Neuron (in vitro differentiated cells): ENCODE measurements at regions not wholly inside any gene's neighbourhood (a gene's known extent, or its start where the extent isn't known, plus 50 kb on each side); places are given as distances from the start of the nearest gene placed in this dataset.

ENCODE experiments used
- H2AFZ ChIP-seq: one replicate; pipeline ENCODE4 v1.6.1; 2013; ENCODE audit warnings: low read depth, mild to moderate bottlenecking, inconsistent platforms, low read length, moderate library complexity
- H3K27me3 ChIP-seq: one replicate; pipeline ENCODE4 v1.6.1; 2013; ENCODE audit warnings: low read length; ENCODE audit not compliant: insufficient read depth
- H3K36me3 ChIP-seq: one replicate; pipeline ENCODE4 v1.6.1; 2013; ENCODE audit warnings: low read length; ENCODE audit not compliant: insufficient read depth
- H3K4me1 ChIP-seq: one replicate; pipeline ENCODE4 v1.6.1; 2013; ENCODE audit warnings: low read length; ENCODE audit not compliant: insufficient read depth
- H3K4me3 ChIP-seq: 2 replicates; pipeline ENCODE4 v1.5.1; 2013; ENCODE audit warnings: mild to moderate bottlenecking, low read length, moderate library complexity
- H3K9me3 ChIP-seq: one replicate; pipeline ENCODE4 v1.6.1; 2013; ENCODE audit warnings: low read length

GRCh38 chrX:39851745-39852455 lies 245.9 kb downstream of the BCOR start:
- Histone ChIP-seq H2AFZ (no peak overlapping the region), H3K27me3 (no peaks in the 10 kb centered on the region), H3K36me3 (no peaks in the 10 kb centered on the region), H3K4me3 (no peak overlapping the region), H3K9me3 (no peaks in the 10 kb centered on the region), H3K4me1 (no peaks in the 10 kb centered on the region)

GRCh38 chrX:39852491-39852890 lies 245.3 kb downstream of the BCOR start:
- Histone ChIP-seq H3K9me3 (no peaks in the 10 kb centered on the region), H3K4me1 (no peaks in the 10 kb centered on the region), H3K36me3 (no peaks in the 10 kb centered on the region), H2AFZ (no peak overlapping the region), H3K4me3 (no peak overlapping the region), H3K27me3 (no peaks in the 10 kb centered on the region)

GRCh38 chrX:39853417-39854030 lies 244.2 kb downstream of the BCOR start:
- H3K36me3 ChIP-seq = no peaks in the 10 kb centered on the region
- no peaks in the 10 kb centered on the region for H3K4me1 ChIP-seq
- no peak overlapping the region for H2AFZ ChIP-seq
- no peaks in the 10 kb centered on the region for H3K27me3 ChIP-seq
- no peak overlapping the region for H3K4me3 ChIP-seq
- H3K9me3 ChIP-seq = no peaks in the 10 kb centered on the region

- no peak overlapping the region for H2AFZ ChIP-seq
- no peaks in the 10 kb centered on the region for H3K9me3 ChIP-seq
- H3K36me3 ChIP-seq = no peaks in the 10 kb centered on the region
- no peaks in the 10 kb centered on the region for H3K4me1 ChIP-seq
- no peaks in the 10 kb centered on the region for H3K27me3 ChIP-seq
- H3K4me3 ChIP-seq = no peak overlapping the region
These were observed 242.7 kb downstream of the BCOR start for GRCh38 chrX:39854772-39855747.

DNA sequence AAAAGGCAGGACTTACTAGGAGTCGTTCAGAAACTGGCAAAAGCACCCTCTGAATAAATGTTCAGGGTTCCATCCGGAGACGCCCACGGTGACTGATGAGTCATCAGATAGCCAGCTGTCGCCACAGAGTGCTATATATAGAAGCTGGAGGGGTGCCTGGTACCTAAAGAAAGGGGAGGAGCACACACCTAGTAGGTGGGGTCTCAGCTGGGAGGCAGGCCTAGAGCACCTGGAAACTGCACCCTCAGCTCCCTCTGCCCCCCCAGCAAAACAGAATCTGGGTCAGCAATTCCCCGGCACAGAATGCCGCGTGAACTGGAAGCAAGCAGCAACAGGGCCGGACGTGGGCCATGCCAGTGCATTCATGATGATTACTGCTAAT lies 242.0 kb downstream of the BCOR start:
- Histone ChIP-seq H3K4me3 (no peak overlapping the region), H3K4me1 (peaks cover 2% of the 10 kb centered on the region), H3K9me3 (no peaks in the 10 kb centered on the region), H2AFZ (no peak overlapping the region), H3K36me3 (no peaks in the 10 kb centered on the region), H3K27me3 (no peaks in the 10 kb centered on the region)

DNA sequence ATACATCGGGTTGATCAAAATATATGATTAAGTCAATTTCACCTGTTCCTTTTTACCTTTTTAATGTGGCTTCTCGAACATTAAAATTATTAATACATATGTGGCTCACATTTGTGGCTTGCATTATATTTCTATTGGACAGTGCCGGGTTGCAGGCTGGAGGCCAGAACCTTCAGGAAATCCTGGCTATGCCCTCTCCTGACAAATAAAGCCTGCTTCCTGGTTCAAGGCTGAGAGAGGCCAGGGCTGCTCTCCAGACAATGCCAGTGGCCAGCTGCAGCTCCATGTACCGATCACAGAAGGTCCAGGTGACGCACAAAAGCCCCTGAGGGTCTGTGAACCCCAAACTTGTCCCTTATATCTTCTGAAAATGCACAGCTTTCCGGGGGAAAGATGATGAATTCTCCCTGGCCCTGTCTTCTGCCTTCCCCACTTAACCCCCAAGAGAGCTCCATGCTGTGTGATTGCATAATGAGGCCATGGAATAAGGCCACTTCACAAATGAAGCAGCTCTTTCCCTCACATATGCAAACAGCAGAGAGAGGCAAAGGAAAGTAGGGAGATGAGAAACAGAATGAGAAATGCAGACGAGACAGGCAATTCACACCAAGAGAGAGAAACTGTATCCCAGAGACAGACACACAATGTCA lies 241.2 kb downstream of the BCOR start:
- H3K4me1 ChIP-seq = peaks cover 2% of the 10 kb centered on the region
- no peaks in the 10 kb centered on the region for H3K36me3 ChIP-seq
- H3K9me3 ChIP-seq = no peaks in the 10 kb centered on the region
- no peak overlapping the region for H2AFZ ChIP-seq
- no peak overlapping the region for H3K4me3 ChIP-seq
- H3K27me3 ChIP-seq = no peaks in the 10 kb centered on the region

DNA sequence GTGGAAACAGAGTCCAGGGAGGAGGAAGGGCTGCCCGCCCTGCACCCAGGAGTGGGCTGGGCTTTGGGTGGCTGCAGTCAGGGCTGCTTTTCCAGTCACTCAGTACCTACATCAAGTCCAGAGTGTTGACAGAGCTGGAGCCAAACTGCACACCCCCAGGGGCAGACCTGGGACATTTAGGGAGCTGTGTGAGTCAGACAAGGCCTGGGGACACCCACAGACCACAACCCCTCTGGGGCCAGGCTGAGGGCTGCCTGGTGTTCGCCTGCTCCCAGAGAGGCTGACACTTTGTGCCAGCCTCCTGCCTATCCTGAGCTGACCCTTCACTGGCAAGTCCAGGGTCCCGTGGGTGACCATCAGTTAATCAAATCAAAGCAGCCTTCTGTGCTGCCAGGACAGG lies 240.0 kb downstream of the BCOR start:
- H3K4me1 ChIP-seq = peaks cover 4% of the 10 kb centered on the region
- H3K9me3 ChIP-seq = no peaks in the 10 kb centered on the region
- no peak overlapping the region for H2AFZ ChIP-seq
- no peaks in the 10 kb centered on the region for H3K36me3 ChIP-seq
- H3K27me3 ChIP-seq = no peaks in the 10 kb centered on the region
- H3K4me3 ChIP-seq = no peak overlapping the region

- Histone ChIP-seq H3K36me3 (no peaks in the 10 kb centered on the region), H3K27me3 (no peaks in the 10 kb centered on the region), H3K4me1 (peaks cover 4% of the 10 kb centered on the region), H2AFZ (no peak overlapping the region), H3K4me3 (no peak overlapping the region), H3K9me3 (no peaks in the 10 kb centered on the region)
These were observed 237.5 kb downstream of the BCOR start for GRCh38 chrX:39859991-39860861.

DNA sequence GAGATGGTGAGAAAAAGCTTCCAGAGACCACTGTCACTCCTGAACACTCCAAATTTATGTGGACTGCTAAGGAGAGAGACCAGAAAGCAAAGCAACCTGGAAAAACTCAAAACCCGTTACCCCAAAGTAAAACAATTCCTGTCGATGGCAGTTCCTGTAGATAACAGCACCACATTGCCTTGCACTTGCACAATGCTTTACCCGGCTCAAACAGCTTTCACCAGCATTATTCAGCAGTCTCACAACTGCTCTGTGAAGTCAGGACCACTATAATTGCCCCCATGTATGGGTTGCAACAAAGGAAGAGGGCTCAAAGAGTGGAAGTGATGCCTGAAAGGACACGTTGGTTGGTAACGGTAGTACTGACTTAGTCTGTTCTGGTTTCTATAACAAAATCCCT lies 234.8 kb downstream of the BCOR start:
- H3K27me3 ChIP-seq = no peaks in the 10 kb centered on the region
- no peak overlapping the region for H2AFZ ChIP-seq
- no peak overlapping the region for H3K4me3 ChIP-seq
- no peaks in the 10 kb centered on the region for H3K9me3 ChIP-seq
- H3K36me3 ChIP-seq = no peaks in the 10 kb centered on the region
- H3K4me1 ChIP-seq = peaks cover 4% of the 10 kb centered on the region

DNA sequence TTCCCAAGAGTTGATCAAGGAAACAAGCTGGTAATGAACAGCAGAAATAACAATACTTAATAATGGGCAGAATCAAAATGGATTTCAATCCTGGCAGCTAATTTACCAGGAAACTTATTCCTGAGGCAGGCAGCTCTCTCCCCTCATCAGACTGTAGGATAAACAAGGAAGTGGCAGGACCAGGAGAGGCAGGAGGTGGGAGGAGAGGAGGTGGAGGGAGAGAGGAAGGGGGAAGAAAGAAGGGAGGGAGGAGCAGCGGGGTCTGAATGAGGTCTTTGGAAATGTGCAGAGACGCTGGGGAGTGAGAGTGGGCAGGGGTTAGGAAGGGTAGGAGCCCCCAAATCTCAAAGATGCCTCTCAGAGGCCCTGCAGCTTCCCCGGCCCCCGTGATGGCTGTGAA lies 231.5 kb downstream of the BCOR start:
- H3K4me3 ChIP-seq = no peak overlapping the region
- H3K36me3 ChIP-seq = no peaks in the 10 kb centered on the region
- H2AFZ ChIP-seq = no peak overlapping the region
- peaks cover 2% of the 10 kb centered on the region for H3K4me1 ChIP-seq
- H3K27me3 ChIP-seq = no peaks in the 10 kb centered on the region
- no peaks in the 10 kb centered on the region for H3K9me3 ChIP-seq

- Histone ChIP-seq H3K36me3 (no peaks in the 10 kb centered on the region), H3K27me3 (no peaks in the 10 kb centered on the region), H3K4me3 (no peak overlapping the region), H3K9me3 (no peaks in the 10 kb centered on the region), H3K4me1 (no peaks in the 10 kb centered on the region), H2AFZ (no peak overlapping the region)
These were observed 227.7 kb downstream of the BCOR start for GRCh38 chrX:39869846-39870601.

GRCh38 chrX:39871648-39872047 lies 226.1 kb downstream of the BCOR start:
- H3K4me1 ChIP-seq = no peaks in the 10 kb centered on the region
- H3K27me3 ChIP-seq = no peaks in the 10 kb centered on the region
- H3K4me3 ChIP-seq = no peak overlapping the region
- no peak overlapping the region for H2AFZ ChIP-seq
- H3K36me3 ChIP-seq = no peaks in the 10 kb centered on the region
- peaks cover 2% of the 10 kb centered on the region for H3K9me3 ChIP-seq
